Activated naive CD4-positive, alpha-beta T cell treated with anti-CD3 and anti-CD28 coated beads for 36 hours (primary cell): ENCODE measurements at regions not wholly inside any gene's neighbourhood (a gene's known extent, or its start where the extent isn't known, plus 50 kb on each side); places are given as distances from the start of the nearest gene placed in this dataset.

Experiments used
- CTCF ChIA-PET: fragments of 350-600 bp; sonication (Branson Sonifier 250); formaldehyde crosslinking; loops from one replicate; lab custom pipeline; 2021; ENCODE audit warnings: antibody characterized with exemption; lab: Charles Lee
- DNase-seq: peaks from one replicate; pipeline ENCODE4 v3.0.0-alpha.2; 2020
- H3K27ac Mint-ChIP-seq: one replicate; pipeline ENCODE4 v1.8.0; 2021; ENCODE audit warnings: mild to moderate bottlenecking, mixed read lengths
- H3K27me3 Mint-ChIP-seq: one replicate; pipeline ENCODE4 v1.8.0; 2021; ENCODE audit warnings: low read depth, mixed read lengths
- H3K36me3 Mint-ChIP-seq: one replicate; pipeline ENCODE4 v1.8.0; 2021; ENCODE audit warnings: low read depth, mixed read lengths
- H3K4me1 Mint-ChIP-seq: one replicate; pipeline ENCODE4 v1.8.0; 2021; ENCODE audit warnings: low read depth, mixed read lengths
- H3K4me3 Mint-ChIP-seq: one replicate; pipeline ENCODE4 v1.8.0; 2021; ENCODE audit warnings: mild to moderate bottlenecking, moderate library complexity, mixed read lengths
- H3K9me3 Mint-ChIP-seq: one replicate; pipeline ENCODE4 v1.8.0; 2021; ENCODE audit warnings: mixed read lengths
- intact Hi-C: fragments of 100-400 bp; cut with micrococcal nuclease; formaldehyde crosslinking; loops from one replicate; pipeline ENCODE4 v1.15.1; 2023

GRCh38 chr7:97495487-97495886 is 236.4 kb upstream of the TAC1 start:
- CTCF ChIA-PET = no interaction called here
- Mint-ChIP-seq H3K4me3 (no peak overlapping the region), H3K27ac (no peak overlapping the region), H3K4me1 (no peaks in the 10 kb centered on the region), H3K9me3 (no peaks in the 10 kb centered on the region), H3K27me3 (peaks cover 5% of the 10 kb centered on the region), H3K36me3 (no peaks in the 10 kb centered on the region)
- DNase-seq = no peak
- intact Hi-C loops = loop anchor here (5.0 kb wide), 1 partner anchor 322 kb away; no protein-coding TSS in a partner anchor

GRCh38 chr7:97499204-97499603 is 232.7 kb upstream of the TAC1 start:
- no peak overlapping the region for H3K4me3 Mint-ChIP-seq
- peaks cover 5% of the 10 kb centered on the region for H3K27me3 Mint-ChIP-seq
- no peaks in the 10 kb centered on the region for H3K9me3 Mint-ChIP-seq
- no peak overlapping the region for H3K27ac Mint-ChIP-seq
- intact Hi-C loops = loop anchor here (1.0 to 5.0 kb wide), 2 partner anchors 318 to 336 kb away; no protein-coding TSS in a partner anchor
- no peaks in the 10 kb centered on the region for H3K36me3 Mint-ChIP-seq
- DNase-seq = peak; percentile 41
- CTCF ChIA-PET = interaction anchor here (0.7 to 1.1 kb wide), 4 partner anchors 84 to 337 kb away, joined by 3 to 7 read pairs (median 4); no protein-coding TSS in a partner anchor
- no peaks in the 10 kb centered on the region for H3K4me1 Mint-ChIP-seq

- H3K27ac Mint-ChIP-seq = no peak overlapping the region
- no peaks in the 10 kb centered on the region for H3K9me3 Mint-ChIP-seq
- intact Hi-C loops = no loop called here
- DNase-seq = no peak
- CTCF ChIA-PET = no interaction called here
- no peaks in the 10 kb centered on the region for H3K36me3 Mint-ChIP-seq
- H3K4me1 Mint-ChIP-seq = no peaks in the 10 kb centered on the region
- H3K4me3 Mint-ChIP-seq = no peak overlapping the region
- peaks cover 5% of the 10 kb centered on the region for H3K27me3 Mint-ChIP-seq
Observed at GRCh38 chr7:97503367-97504094, 228.4 kb upstream of the TAC1 start.

GRCh38 chr7:97506728-97507127 is 225.2 kb upstream of the TAC1 start:
- no peak for DNase-seq
- Mint-ChIP-seq H3K9me3 (no peaks in the 10 kb centered on the region), H3K27ac (no peak overlapping the region), H3K36me3 (no peaks in the 10 kb centered on the region), H3K27me3 (peaks cover 3% of the 10 kb centered on the region), H3K4me1 (no peaks in the 10 kb centered on the region), H3K4me3 (no peak overlapping the region)
- CTCF ChIA-PET = no interaction called here
- intact Hi-C loops = no loop called here

GRCh38 chr7:97512441-97513207 is 219.3 kb upstream of the TAC1 start:
- no peaks in the 10 kb centered on the region for H3K4me1 Mint-ChIP-seq
- no peak overlapping the region for H3K27ac Mint-ChIP-seq
- no peaks in the 10 kb centered on the region for H3K36me3 Mint-ChIP-seq
- no peak overlapping the region for H3K4me3 Mint-ChIP-seq
- no peak for DNase-seq
- peaks cover 7% of the 10 kb centered on the region for H3K27me3 Mint-ChIP-seq
- CTCF ChIA-PET = no interaction called here
- intact Hi-C loops = no loop called here
- H3K9me3 Mint-ChIP-seq = no peaks in the 10 kb centered on the region

- H3K4me3 Mint-ChIP-seq = no peak overlapping the region
- H3K27me3 Mint-ChIP-seq = peaks cover 7% of the 10 kb centered on the region
- intact Hi-C loops = no loop called here
- DNase-seq = no peak
- no peak overlapping the region for H3K27ac Mint-ChIP-seq
- no peaks in the 10 kb centered on the region for H3K9me3 Mint-ChIP-seq
- no peaks in the 10 kb centered on the region for H3K36me3 Mint-ChIP-seq
- CTCF ChIA-PET = no interaction called here
- H3K4me1 Mint-ChIP-seq = no peaks in the 10 kb centered on the region
Observed at GRCh38 chr7:97513326-97513725, 218.6 kb upstream of the TAC1 start.

GRCh38 chr7:97541188-97541587 is 190.7 kb upstream of the TAC1 start:
- CTCF ChIA-PET = no interaction called here
- no peak for DNase-seq
- Mint-ChIP-seq H3K9me3 (peaks cover 2% of the 10 kb centered on the region), H3K27me3 (no peaks in the 10 kb centered on the region), H3K36me3 (no peaks in the 10 kb centered on the region), H3K27ac (no peak overlapping the region), H3K4me1 (no peaks in the 10 kb centered on the region), H3K4me3 (no peak overlapping the region)
- intact Hi-C loops = no loop called here

GRCh38 chr7:97555857-97556421 is 175.9 kb upstream of the TAC1 start:
- Mint-ChIP-seq H3K27me3 (peaks cover 3% of the 10 kb centered on the region), H3K4me3 (no peak overlapping the region), H3K36me3 (no peaks in the 10 kb centered on the region), H3K4me1 (no peaks in the 10 kb centered on the region), H3K27ac (no peak overlapping the region), H3K9me3 (peaks cover 14% of the 10 kb centered on the region)
- intact Hi-C loops = no loop called here
- DNase-seq = no peak
- CTCF ChIA-PET = interaction anchor here (0.6 kb wide), 1 partner anchor 157 kb away, joined by 4 read pairs; no protein-coding TSS in a partner anchor

- DNase-seq = no peak
- intact Hi-C loops = no loop called here
- no peak overlapping the region for H3K4me3 Mint-ChIP-seq
- H3K9me3 Mint-ChIP-seq = peaks cover 7% of the 10 kb centered on the region
- H3K4me1 Mint-ChIP-seq = no peaks in the 10 kb centered on the region
- no peak overlapping the region for H3K27ac Mint-ChIP-seq
- CTCF ChIA-PET = interaction anchor here (0.6 kb wide), 1 partner anchor 1752 kb away, joined by 3 read pairs; no protein-coding TSS in a partner anchor
- no peaks in the 10 kb centered on the region for H3K36me3 Mint-ChIP-seq
- H3K27me3 Mint-ChIP-seq = no peaks in the 10 kb centered on the region
Observed at GRCh38 chr7:97565665-97566064, 166.2 kb upstream of the TAC1 start.

GRCh38 chr7:97573065-97573464 is 158.8 kb upstream of the TAC1 start:
- intact Hi-C loops = no loop called here
- Mint-ChIP-seq H3K4me3 (no peak overlapping the region), H3K27me3 (no peaks in the 10 kb centered on the region), H3K27ac (no peak overlapping the region), H3K9me3 (no peaks in the 10 kb centered on the region), H3K36me3 (no peaks in the 10 kb centered on the region), H3K4me1 (no peaks in the 10 kb centered on the region)
- DNase-seq = no peak
- CTCF ChIA-PET = no interaction called here

- CTCF ChIA-PET = no interaction called here
Observed at GRCh38 chr7:97576043-97576442, 155.8 kb upstream of the TAC1 start.

GRCh38 chr7:97578225-97578624 is 153.7 kb upstream of the TAC1 start:
- CTCF ChIA-PET = interaction anchor here (0.6 kb wide), 1 partner anchor 31 kb away, joined by 3 read pairs; no protein-coding TSS in a partner anchor
- Mint-ChIP-seq H3K9me3 (peaks cover 4% of the 10 kb centered on the region), H3K4me3 (no peak overlapping the region), H3K27me3 (no peaks in the 10 kb centered on the region), H3K36me3 (no peaks in the 10 kb centered on the region), H3K4me1 (no peaks in the 10 kb centered on the region), H3K27ac (no peak overlapping the region)
- no peak for DNase-seq
- intact Hi-C loops = no loop called here

More at GRCh38 chr7:97576043-97576442, 155.8 kb upstream of the TAC1 start:
- no peak for DNase-seq
- Mint-ChIP-seq H3K4me3 (no peak overlapping the region), H3K27me3 (no peaks in the 10 kb centered on the region), H3K9me3 (no peaks in the 10 kb centered on the region), H3K4me1 (no peaks in the 10 kb centered on the region), H3K27ac (no peak overlapping the region), H3K36me3 (no peaks in the 10 kb centered on the region)
- intact Hi-C loops = no loop called here
